Muscle of leg (tissue), 3 donors: ENCODE measurements at regions not wholly inside any gene's neighbourhood (a gene's known extent, or its start where the extent isn't known, plus 50 kb on each side); places are given as distances from the start of the nearest gene placed in this dataset.

Source experiments
- DNase-seq: peaks from one replicate; pipeline ENCODE4 v3.0.0; 2013
- H3K27ac ChIP-seq: one replicate; pipeline ENCODE4 v1.5.1; 2013; ENCODE audit warnings: mild to moderate bottlenecking, low read length, control low read depth
- H3K27me3 ChIP-seq: one replicate; pipeline ENCODE4 v1.6.1; 2013; ENCODE audit warnings: low read length; ENCODE audit not compliant: control insufficient read depth, insufficient read depth
- H3K36me3 ChIP-seq: one replicate; pipeline ENCODE4 v1.6.1; 2013; ENCODE audit warnings: low read length; ENCODE audit not compliant: control insufficient read depth, insufficient read depth
- H3K4me1 ChIP-seq: one replicate; pipeline ENCODE4 v1.6.1; 2013; ENCODE audit warnings: low read length; ENCODE audit not compliant: control insufficient read depth, insufficient read depth
- H3K4me3 ChIP-seq: one replicate; pipeline ENCODE4 v1.5.1; 2013; ENCODE audit warnings: low read length, control low read depth
- H3K9me3 ChIP-seq: replicated peaks from 2 replicates; pipeline ENCODE4 v1.6.1; 2013; ENCODE audit warnings: low read depth, low read length; ENCODE audit not compliant: control insufficient read depth
- WGBS: methylation state at CpG from one replicate; pipeline ENCODE4 v1.1.5; 2013; ENCODE audit warnings: missing lambda C conversion rate; ENCODE audit not compliant: insufficient coverage; 5-methylcytosine and 5-hydroxymethylcytosine counted together

GRCh38 chr19:28500982-28501630, 711.8 kb downstream of the UQCRFS1 start:
- H3K36me3 ChIP-seq, result no peaks in the 10 kb centered on the region
- DNase-seq, result no peak
- no peaks in the 10 kb centered on the region for H3K4me1 ChIP-seq
- WGBS, result 81% methylated on average over 7 of the region's 9 CpGs
- H3K9me3 ChIP-seq, result no peaks in the 10 kb centered on the region
- H3K27me3 ChIP-seq, result no peaks in the 10 kb centered on the region
- no peak overlapping the region for H3K4me3 ChIP-seq
- H3K27ac ChIP-seq, result no peak overlapping the region

- no peaks in the 10 kb centered on the region for H3K9me3 ChIP-seq
- WGBS, result 75% methylated on average over 2 of the region's 3 CpGs
- no peaks in the 10 kb centered on the region for H3K4me1 ChIP-seq
- H3K27ac ChIP-seq, result no peak overlapping the region
- no peak for DNase-seq
- no peak overlapping the region for H3K4me3 ChIP-seq
- H3K36me3 ChIP-seq, result no peaks in the 10 kb centered on the region
- H3K27me3 ChIP-seq, result no peaks in the 10 kb centered on the region
Observed at GRCh38 chr19:28500296-28500695, 712.7 kb downstream of the UQCRFS1 start.

DNA sequence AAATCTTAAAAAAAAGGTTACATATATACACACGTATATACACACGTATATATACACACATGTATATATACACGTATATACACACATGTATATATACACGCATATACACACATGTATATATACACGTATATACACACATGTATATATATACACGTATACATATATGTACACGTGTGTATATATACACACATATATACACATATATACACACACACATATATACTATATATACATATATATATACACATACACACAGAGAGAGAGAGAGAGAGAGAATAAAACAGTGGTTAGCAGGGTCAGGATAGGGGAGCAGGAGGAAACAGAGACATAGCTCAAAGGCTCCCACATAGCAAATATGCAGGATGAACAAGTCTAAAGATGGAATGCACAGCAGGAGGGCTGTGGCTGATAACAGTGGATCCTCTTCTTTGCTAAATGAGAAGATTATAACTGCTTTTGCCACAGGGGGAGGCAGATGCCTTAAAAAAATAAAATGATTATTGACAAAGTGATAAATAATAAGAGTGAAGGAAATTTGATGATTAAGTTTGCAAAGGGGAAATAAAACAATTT, 714.5 kb downstream of the UQCRFS1 start:
- H3K27me3 ChIP-seq, result no peaks in the 10 kb centered on the region
- WGBS, result no CpG with 5 or more reads among the region's 7 CpGs
- no peaks in the 10 kb centered on the region for H3K36me3 ChIP-seq
- DNase-seq, result no peak
- no peak overlapping the region for H3K4me3 ChIP-seq
- no peak overlapping the region for H3K27ac ChIP-seq
- H3K4me1 ChIP-seq, result no peaks in the 10 kb centered on the region
- no peaks in the 10 kb centered on the region for H3K9me3 ChIP-seq

- H3K27me3 ChIP-seq, result no peaks in the 10 kb centered on the region
- no peak for DNase-seq
- H3K9me3 ChIP-seq, result no peaks in the 10 kb centered on the region
- H3K27ac ChIP-seq, result no peak overlapping the region
- H3K4me3 ChIP-seq, result no peak overlapping the region
- 100% methylated on average over 1 of the region's 4 CpGs for WGBS
- no peaks in the 10 kb centered on the region for H3K4me1 ChIP-seq
- no peaks in the 10 kb centered on the region for H3K36me3 ChIP-seq
Observed at GRCh38 chr19:28497887-28498286, 715.1 kb downstream of the UQCRFS1 start.

GRCh38 chr19:28497137-28497536, 715.8 kb downstream of the UQCRFS1 start:
- no peak overlapping the region for H3K27ac ChIP-seq
- no peaks in the 10 kb centered on the region for H3K36me3 ChIP-seq
- no peak for DNase-seq
- WGBS, result 63% methylated on average over 4 of the region's 5 CpGs
- no peaks in the 10 kb centered on the region for H3K9me3 ChIP-seq
- no peak overlapping the region for H3K4me3 ChIP-seq
- no peaks in the 10 kb centered on the region for H3K27me3 ChIP-seq
- no peaks in the 10 kb centered on the region for H3K4me1 ChIP-seq

DNA sequence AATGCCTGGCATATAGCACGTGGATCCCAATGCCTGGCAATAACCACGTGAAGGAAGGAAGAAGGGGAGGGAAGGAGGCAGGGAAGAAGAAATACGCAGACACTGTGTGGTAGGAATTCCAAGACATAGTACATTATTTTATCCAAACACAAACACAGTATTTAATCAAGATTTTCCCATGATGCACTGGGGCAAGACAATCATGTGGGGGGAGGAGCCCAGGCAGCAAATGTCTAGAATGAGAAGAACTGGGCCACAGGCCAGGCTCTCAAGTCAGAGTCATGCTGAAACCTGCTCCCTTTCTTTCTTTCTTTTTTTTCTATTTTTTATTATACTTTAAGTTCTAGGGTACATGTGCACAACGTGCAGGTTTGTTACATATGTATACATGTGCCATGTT, 717.9 kb downstream of the UQCRFS1 start:
- H3K4me3 ChIP-seq, result no peak overlapping the region
- H3K36me3 ChIP-seq, result no peaks in the 10 kb centered on the region
- H3K27ac ChIP-seq, result no peak overlapping the region
- no peaks in the 10 kb centered on the region for H3K27me3 ChIP-seq
- WGBS, result 86% methylated on average over 1 of the region's 4 CpGs
- DNase-seq, result no peak
- H3K9me3 ChIP-seq, result no peaks in the 10 kb centered on the region
- H3K4me1 ChIP-seq, result no peaks in the 10 kb centered on the region

DNA sequence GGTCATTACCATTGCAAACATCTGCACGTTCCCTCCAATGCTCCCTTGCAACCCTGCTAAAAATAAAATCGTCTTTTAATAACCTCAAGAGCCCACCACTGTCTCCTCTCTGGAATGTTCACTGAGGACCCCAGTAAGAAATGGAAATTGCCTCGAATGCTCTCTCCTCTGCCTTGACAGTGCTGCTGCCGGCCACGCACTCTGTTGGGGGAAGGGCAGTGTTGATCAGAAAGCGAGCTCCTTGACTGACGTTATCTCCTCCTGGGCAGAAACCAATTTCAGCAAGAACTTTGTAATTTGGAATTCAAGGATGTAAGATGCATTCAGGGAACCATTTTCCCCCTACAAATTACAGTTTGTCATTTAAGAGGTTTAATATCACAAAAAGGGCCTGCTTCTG, 718.5 kb downstream of the UQCRFS1 start:
- H3K9me3 ChIP-seq, result no peaks in the 10 kb centered on the region
- H3K27me3 ChIP-seq, result no peaks in the 10 kb centered on the region
- no peak overlapping the region for H3K4me3 ChIP-seq
- 34% methylated on average over 3 of the region's 7 CpGs for WGBS
- H3K27ac ChIP-seq, result no peak overlapping the region
- H3K4me1 ChIP-seq, result no peaks in the 10 kb centered on the region
- no peak for DNase-seq
- no peaks in the 10 kb centered on the region for H3K36me3 ChIP-seq

DNA sequence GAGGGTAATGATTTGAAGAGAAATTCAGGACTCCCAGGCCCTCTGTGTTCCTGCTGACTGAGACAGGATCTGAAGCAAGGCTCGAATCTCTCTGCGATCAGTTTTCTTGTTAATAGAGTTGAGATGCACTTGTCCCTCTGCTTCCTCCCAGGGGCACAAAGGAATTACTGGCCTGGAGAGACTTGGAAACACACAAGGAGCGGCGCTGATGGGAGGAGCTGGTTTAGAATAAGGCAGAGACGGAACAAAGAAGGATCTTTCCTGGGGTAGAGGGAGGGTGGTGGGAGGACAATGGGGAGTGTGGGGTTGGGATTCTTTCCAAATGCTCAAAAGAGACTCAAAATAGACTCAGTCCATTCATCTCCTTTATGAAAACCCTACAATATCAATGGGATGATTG, 719.1 kb downstream of the UQCRFS1 start:
- H3K27ac ChIP-seq, result no peak overlapping the region
- WGBS, result 33% methylated on average over 4 of the region's 5 CpGs
- no peaks in the 10 kb centered on the region for H3K4me1 ChIP-seq
- no peaks in the 10 kb centered on the region for H3K27me3 ChIP-seq
- DNase-seq, result no peak
- no peak overlapping the region for H3K4me3 ChIP-seq
- H3K9me3 ChIP-seq, result no peaks in the 10 kb centered on the region
- H3K36me3 ChIP-seq, result no peaks in the 10 kb centered on the region

- DNase-seq, result no peak
- Histone ChIP-seq H3K9me3 (no peaks in the 10 kb centered on the region), H3K4me1 (no peaks in the 10 kb centered on the region), H3K4me3 (no peak overlapping the region), H3K27ac (no peak overlapping the region), H3K27me3 (no peaks in the 10 kb centered on the region), H3K36me3 (no peaks in the 10 kb centered on the region)
- WGBS, result 60% methylated on average over 7 of the region's 8 CpGs
Observed at GRCh38 chr19:28492621-28493020, 720.3 kb downstream of the UQCRFS1 start.

DNA sequence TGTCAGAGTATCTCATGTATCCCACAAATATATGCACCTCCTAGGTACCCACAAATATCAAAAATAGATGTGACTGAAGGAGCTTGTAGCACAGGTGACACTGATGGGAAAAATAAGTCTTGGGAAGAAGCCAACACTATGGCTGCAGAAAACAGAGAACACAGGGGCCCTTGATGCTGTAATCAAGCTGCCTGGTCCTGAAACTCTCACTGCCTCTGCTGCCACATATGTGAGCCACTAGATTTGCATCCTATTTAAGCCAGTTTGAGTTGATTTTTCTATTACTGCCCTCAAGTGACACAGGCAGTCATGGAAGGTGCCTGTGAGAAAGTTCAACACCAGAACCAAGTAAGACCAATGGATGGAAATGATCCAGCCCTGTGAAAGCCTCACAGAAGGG, 720.8 kb downstream of the UQCRFS1 start:
- Histone ChIP-seq H3K9me3 (no peaks in the 10 kb centered on the region), H3K36me3 (no peaks in the 10 kb centered on the region), H3K4me1 (no peaks in the 10 kb centered on the region), H3K4me3 (no peak overlapping the region), H3K27ac (no peak overlapping the region), H3K27me3 (no peaks in the 10 kb centered on the region)
- no peak for DNase-seq

DNA sequence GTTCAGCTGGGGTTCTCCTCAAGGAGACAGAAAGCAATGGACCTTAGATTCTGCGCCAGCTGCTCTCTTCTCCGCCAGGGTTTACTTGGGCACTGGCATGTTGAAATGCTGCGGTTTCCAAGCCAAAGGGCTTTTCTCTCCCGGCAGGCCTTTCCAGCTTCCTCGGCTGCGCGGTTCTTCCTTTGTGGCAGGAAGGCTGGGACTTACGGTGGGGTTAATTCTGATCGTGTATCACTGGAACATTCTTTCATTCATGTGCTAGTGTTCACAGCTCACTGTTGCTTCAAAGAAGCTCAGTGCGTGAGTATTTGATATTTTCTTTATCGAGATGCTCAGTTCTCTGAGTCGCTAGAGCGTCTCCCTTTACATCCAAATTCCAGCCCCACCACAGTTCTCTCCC, 723.2 kb downstream of the UQCRFS1 start:
- no peaks in the 10 kb centered on the region for H3K36me3 ChIP-seq
- no peak for DNase-seq
- no peaks in the 10 kb centered on the region for H3K9me3 ChIP-seq
- 78% methylated on average over 4 of the region's 13 CpGs for WGBS
- H3K27me3 ChIP-seq, result no peaks in the 10 kb centered on the region
- no peak overlapping the region for H3K4me3 ChIP-seq
- H3K27ac ChIP-seq, result no peak overlapping the region
- no peaks in the 10 kb centered on the region for H3K4me1 ChIP-seq
